Gastroesophageal sphincter (tissue), 3 donors: ENCODE measurements at regions not wholly inside any gene's neighbourhood (a gene's known extent, or its start where the extent isn't known, plus 50 kb on each side); places are given as distances from the start of the nearest gene placed in this dataset.

Experiments
- POLR2A ChIP-seq, 2 donors: fragments of 450-650 bp; IDR thresholded peaks; one replicate each; pipeline ENCODE4 v1.6.1; 2017; ENCODE audit warnings: antibody characterized with exemption in 2 of 2, mild to moderate bottlenecking in 2 of 2, moderate library complexity in 1 of 2
- TF ChIP-seq, protein P1 (sequence below), 4 experiments: fragments of 200-600 bp in 2 of 4; fragments of 450-650 bp in 2 of 4; sonication (generic) in 1 of 4; IDR thresholded peaks; one replicate each; pipeline ENCODE4 v1.5.1; 2017 to 2019; ENCODE audit warnings: antibody characterized with exemption in 4 of 4, mild to moderate bottlenecking in 2 of 4, moderate library complexity in 2 of 4

DNA sequence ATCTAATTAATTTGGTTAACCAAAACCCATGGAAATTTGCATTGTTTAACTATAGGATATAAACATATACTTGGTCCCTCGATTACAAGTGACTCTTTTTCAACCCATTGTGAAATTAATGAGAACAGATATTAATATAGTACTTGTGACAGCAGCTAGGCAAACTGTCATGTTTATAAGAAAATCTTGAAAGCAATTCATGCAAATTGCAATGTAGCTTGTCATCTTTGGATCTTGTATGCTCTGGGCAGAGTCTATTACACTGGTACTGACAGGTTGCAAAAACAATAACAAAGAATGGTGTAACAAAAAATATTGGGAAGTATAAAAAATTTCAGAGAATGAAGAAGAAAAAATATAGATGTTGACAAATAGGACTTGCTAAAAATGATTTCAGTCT lies 941.0 kb downstream of the DNAH5 start:
- TF ChIP-seq, protein P1, sequence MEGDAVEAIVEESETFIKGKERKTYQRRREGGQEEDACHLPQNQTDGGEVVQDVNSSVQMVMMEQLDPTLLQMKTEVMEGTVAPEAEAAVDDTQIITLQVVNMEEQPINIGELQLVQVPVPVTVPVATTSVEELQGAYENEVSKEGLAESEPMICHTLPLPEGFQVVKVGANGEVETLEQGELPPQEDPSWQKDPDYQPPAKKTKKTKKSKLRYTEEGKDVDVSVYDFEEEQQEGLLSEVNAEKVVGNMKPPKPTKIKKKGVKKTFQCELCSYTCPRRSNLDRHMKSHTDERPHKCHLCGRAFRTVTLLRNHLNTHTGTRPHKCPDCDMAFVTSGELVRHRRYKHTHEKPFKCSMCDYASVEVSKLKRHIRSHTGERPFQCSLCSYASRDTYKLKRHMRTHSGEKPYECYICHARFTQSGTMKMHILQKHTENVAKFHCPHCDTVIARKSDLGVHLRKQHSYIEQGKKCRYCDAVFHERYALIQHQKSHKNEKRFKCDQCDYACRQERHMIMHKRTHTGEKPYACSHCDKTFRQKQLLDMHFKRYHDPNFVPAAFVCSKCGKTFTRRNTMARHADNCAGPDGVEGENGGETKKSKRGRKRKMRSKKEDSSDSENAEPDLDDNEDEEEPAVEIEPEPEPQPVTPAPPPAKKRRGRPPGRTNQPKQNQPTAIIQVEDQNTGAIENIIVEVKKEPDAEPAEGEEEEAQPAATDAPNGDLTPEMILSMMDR (IDR thresholded peaks at IDR 0.05), result no peak
- TF ChIP-seq POLR2A (IDR thresholded peaks at IDR 0.05), result no peak
